SK-N-SH (cell line): ENCODE measurements at regions not wholly inside any gene's neighbourhood (a gene's known extent, or its start where the extent isn't known, plus 50 kb on each side); places are given as distances from the start of the nearest gene placed in this dataset.

Experiments used
- GABPA ChIP-seq: IDR thresholded peaks from 2 replicates; pipeline ENCODE4 v1.4.0; 2012; ENCODE audit warnings: low read depth, mild to moderate bottlenecking
- POLR2AphosphoS5 ChIP-seq: IDR thresholded peaks from 2 replicates; pipeline ENCODE4 v1.6.1; 2012; ENCODE audit warnings: low read depth, low read length
- RCOR1 ChIP-seq: fragments of 150-350 bp; IDR thresholded peaks from 2 replicates; pipeline ENCODE4 v1.6.1; 2017; ENCODE audit warnings: antibody characterized with exemption, low read length
- RFX5 ChIP-seq: IDR thresholded peaks from 2 replicates; pipeline ENCODE4 v1.6.1; 2012; ENCODE audit warnings: mild to moderate bottlenecking, improper control_type of control experiment, low read length
- SIN3A ChIP-seq: IDR thresholded peaks from 2 replicates; pipeline ENCODE4 v1.6.1; 2012; ENCODE audit warnings: low read depth, mild to moderate bottlenecking, low read length, moderate library complexity, borderline replicate concordance
- SMC3 ChIP-seq: IDR thresholded peaks from 2 replicates; pipeline ENCODE4 v1.6.1; 2012; ENCODE audit warnings: low read depth, low read length, improper control_type of control experiment
- TCF12 ChIP-seq: IDR thresholded peaks from 2 replicates; pipeline ENCODE4 v1.4.0; 2012
- YY1 ChIP-seq: IDR thresholded peaks from 2 replicates; pipeline ENCODE4 v1.4.0; 2012; ENCODE audit warnings: low read depth, mild to moderate bottlenecking
- TF ChIP-seq, protein P1 (sequence below): fragments of 200-600 bp; sonication (generic); IDR thresholded peaks from 2 replicates; pipeline ENCODE4 v1.6.1; 2017; ENCODE audit warnings: antibody characterized with exemption, mild to moderate bottlenecking, moderate library complexity
- TF ChIP-seq, protein P2 (sequence below): fragments of 150-350 bp; IDR thresholded peaks from 2 replicates; pipeline ENCODE4 v1.6.1; 2017; ENCODE audit warnings: antibody characterized with exemption, low read length, low read depth, borderline replicate concordance
- TF ChIP-seq, protein P3 (sequence below): IDR thresholded peaks from 2 replicates; pipeline ENCODE4 v1.6.1; 2012; ENCODE audit warnings: mild to moderate bottlenecking, low read depth, low read length, moderate library complexity

DNA sequence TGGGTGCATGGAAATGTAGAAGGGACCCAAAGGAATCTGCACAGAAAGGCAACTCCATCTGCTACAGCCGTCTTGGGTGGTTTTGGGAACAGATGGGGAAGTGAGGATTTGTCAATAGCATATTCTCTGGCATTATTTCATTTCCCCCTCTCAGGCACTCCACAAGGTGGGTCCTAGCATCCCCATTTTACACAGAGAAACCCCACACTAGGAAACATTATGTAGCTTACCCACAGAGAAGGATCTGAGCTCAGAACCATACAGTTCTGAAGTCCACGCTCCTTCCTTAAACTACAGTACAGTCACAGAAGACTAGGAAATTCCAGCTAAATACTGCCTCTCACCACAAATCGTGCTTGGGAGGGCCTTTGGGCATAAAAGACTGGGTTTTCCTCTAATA lies 61.2 kb upstream of the CTNNB1 start:
- TF ChIP-seq, protein P1, sequence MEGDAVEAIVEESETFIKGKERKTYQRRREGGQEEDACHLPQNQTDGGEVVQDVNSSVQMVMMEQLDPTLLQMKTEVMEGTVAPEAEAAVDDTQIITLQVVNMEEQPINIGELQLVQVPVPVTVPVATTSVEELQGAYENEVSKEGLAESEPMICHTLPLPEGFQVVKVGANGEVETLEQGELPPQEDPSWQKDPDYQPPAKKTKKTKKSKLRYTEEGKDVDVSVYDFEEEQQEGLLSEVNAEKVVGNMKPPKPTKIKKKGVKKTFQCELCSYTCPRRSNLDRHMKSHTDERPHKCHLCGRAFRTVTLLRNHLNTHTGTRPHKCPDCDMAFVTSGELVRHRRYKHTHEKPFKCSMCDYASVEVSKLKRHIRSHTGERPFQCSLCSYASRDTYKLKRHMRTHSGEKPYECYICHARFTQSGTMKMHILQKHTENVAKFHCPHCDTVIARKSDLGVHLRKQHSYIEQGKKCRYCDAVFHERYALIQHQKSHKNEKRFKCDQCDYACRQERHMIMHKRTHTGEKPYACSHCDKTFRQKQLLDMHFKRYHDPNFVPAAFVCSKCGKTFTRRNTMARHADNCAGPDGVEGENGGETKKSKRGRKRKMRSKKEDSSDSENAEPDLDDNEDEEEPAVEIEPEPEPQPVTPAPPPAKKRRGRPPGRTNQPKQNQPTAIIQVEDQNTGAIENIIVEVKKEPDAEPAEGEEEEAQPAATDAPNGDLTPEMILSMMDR: no peak
- TF ChIP-seq, protein P2, sequence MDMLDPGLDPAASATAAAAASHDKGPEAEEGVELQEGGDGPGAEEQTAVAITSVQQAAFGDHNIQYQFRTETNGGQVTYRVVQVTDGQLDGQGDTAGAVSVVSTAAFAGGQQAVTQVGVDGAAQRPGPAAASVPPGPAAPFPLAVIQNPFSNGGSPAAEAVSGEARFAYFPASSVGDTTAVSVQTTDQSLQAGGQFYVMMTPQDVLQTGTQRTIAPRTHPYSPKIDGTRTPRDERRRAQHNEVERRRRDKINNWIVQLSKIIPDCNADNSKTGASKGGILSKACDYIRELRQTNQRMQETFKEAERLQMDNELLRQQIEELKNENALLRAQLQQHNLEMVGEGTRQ: no peak
- TF ChIP-seq SMC3 (no peak), RFX5 (no peak), YY1 (no peak), POLR2AphosphoS5 (no peak), GABPA (no peak), RCOR1 (no peak), SIN3A (no peak), TCF12 (no peak)
- TF ChIP-seq, protein P3, sequence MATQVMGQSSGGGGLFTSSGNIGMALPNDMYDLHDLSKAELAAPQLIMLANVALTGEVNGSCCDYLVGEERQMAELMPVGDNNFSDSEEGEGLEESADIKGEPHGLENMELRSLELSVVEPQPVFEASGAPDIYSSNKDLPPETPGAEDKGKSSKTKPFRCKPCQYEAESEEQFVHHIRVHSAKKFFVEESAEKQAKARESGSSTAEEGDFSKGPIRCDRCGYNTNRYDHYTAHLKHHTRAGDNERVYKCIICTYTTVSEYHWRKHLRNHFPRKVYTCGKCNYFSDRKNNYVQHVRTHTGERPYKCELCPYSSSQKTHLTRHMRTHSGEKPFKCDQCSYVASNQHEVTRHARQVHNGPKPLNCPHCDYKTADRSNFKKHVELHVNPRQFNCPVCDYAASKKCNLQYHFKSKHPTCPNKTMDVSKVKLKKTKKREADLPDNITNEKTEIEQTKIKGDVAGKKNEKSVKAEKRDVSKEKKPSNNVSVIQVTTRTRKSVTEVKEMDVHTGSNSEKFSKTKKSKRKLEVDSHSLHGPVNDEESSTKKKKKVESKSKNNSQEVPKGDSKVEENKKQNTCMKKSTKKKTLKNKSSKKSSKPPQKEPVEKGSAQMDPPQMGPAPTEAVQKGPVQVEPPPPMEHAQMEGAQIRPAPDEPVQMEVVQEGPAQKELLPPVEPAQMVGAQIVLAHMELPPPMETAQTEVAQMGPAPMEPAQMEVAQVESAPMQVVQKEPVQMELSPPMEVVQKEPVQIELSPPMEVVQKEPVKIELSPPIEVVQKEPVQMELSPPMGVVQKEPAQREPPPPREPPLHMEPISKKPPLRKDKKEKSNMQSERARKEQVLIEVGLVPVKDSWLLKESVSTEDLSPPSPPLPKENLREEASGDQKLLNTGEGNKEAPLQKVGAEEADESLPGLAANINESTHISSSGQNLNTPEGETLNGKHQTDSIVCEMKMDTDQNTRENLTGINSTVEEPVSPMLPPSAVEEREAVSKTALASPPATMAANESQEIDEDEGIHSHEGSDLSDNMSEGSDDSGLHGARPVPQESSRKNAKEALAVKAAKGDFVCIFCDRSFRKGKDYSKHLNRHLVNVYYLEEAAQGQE: no peak
